ENCODE measurements at regions not wholly inside any gene's neighbourhood (a gene's known extent, or its start where the extent isn't known, plus 50 kb on each side); places are given as distances from the start of the nearest gene placed in this dataset.
"Not testable (repeated sequence)": the region's sequence is repeated elsewhere in the genome, so short reads cannot be mapped to it uniquely, and the experiment has no call there.

DNA sequence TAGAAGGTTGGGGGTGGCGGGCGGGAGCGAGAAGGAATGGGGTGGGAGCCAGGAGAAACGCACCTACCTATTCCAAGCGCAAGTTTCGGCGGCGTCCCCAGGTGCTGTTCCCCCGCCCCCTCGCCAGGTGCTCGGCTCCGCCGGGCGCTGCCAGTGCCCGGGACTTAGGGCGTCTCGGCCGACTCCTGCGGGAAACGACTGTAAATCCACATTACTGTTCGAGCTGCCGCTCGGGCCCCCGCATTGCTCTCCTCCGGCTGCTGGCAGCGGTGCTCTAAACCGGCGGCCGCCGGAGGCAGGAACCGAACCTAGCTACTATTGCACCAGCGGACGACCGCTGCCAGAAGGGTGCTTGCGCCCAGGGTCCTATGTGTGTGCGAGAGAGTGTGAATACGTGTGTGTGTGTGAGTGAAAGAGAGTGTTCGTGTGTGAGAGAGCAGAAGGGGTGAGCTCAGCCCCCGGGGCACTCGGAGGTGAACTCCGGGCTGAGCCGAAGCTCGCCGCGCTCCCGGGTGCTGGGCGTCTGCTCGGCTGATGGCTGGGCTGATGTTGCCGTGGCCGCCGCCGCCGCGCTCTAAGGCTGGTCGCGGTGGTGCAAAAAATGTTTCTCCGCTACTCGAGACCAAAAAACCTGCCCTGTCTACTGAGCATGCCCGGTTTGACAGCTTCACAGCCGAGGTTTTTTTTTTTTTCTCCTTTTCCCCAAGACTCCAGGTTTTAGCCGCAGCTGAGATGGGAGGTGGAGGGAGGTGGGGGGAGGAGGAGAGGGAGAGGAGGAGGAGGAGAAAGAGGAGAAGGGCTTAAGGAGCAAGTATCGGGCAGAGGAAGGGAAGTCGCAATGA is 115.7 kb upstream of the TEX13C start:
- no peak overlapping the region for H3K9ac ChIP-seq (ENCODE audit: low read length)
- H3K27me3 ChIP-seq (ENCODE audit: control insufficient read depth, insufficient read depth, low read length), result no peaks in the 10 kb centered on the region
- peak overlapping the region; percentile 47 for H3K4me3 ChIP-seq (ENCODE audit: low read length)
- H3K4me1 ChIP-seq (ENCODE audit: control insufficient read depth, insufficient read depth, low read length), result no peaks in the 10 kb centered on the region
- peak overlapping the region; percentile 61 for H3K27ac ChIP-seq (ENCODE audit: low read depth, low read length)
- no peaks in the 10 kb centered on the region for H3K36me3 ChIP-seq (ENCODE audit: control insufficient read depth, insufficient read depth, low read length)

DNA sequence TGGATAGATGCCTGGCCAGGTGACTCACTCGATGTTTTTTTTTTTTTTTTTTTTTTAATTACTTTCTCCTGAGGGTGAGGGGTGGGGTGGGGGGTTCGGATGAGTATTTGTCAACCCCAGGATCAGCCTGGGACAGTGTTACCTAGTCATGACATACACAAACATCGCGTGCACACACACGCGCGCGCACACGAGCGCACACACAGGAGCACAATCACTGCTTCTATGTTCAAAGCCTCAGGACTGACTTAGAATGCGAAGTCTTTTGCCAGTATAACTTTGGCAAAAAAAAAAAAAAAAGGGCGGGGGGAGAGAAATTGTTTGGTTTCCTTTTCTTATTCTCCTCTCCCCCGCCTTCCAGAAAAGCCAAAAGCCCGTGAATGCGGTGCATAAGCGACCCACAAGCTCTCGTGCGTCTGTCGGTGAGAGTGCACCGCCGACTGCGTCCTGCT is 115.0 kb upstream of the TEX13C start:
- H3K36me3 ChIP-seq (ENCODE audit: control insufficient read depth, insufficient read depth, low read length), result no peaks in the 10 kb centered on the region
- H3K9ac ChIP-seq (ENCODE audit: low read length), result no peak overlapping the region
- peak overlapping the region; percentile 19 for H3K4me3 ChIP-seq (ENCODE audit: low read length)
- no peaks in the 10 kb centered on the region for H3K4me1 ChIP-seq (ENCODE audit: control insufficient read depth, insufficient read depth, low read length)
- no peaks in the 10 kb centered on the region for H3K27me3 ChIP-seq (ENCODE audit: control insufficient read depth, insufficient read depth, low read length)
- H3K27ac ChIP-seq (ENCODE audit: low read depth, low read length), result peak overlapping the region; percentile 59

DNA sequence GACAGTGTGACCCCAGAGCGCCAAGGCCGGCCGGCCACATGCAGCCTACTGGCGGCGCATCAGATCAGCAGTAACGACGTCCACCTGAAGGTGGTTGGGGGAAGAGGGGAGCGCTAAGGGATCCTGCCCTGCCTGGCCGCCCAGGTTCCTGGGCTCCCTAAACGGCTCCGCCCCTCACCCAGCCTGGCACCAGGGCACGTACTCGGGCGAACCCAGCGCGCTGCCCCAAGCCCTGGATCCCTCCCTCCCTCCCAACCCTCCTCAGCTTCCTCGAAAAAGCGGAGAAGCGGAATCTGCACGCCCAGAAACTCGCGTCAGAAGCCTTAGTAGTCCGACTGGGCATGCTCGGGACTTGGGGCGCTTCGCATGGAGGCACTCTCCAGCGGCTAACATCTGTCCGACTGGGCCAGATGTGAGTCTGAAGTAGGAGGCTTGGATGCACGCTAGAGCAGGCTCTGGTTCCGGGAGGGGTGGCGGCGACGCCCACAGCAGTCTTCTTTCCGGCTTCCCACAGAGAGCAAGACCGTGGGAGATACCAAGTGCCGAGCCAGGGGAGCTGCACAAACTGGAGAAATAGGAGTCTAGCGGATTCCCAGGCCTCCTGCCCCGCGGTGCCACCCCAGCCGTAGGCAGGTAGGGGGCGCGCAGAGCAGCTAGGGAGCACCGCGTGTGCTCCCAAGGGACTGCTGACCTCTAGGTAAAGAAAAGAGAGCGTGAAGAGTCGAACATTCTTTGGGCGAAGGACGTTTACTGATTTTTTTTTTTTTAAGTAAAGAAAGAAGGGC is 114.3 kb upstream of the TEX13C start:
- Histone ChIP-seq H3K36me3 (ENCODE audit: control insufficient read depth, insufficient read depth, low read length) (no peaks in the 10 kb centered on the region), H3K27me3 (ENCODE audit: control insufficient read depth, insufficient read depth, low read length) (no peaks in the 10 kb centered on the region), H3K9ac (ENCODE audit: low read length) (no peak overlapping the region), H3K4me3 (ENCODE audit: low read length) (peak overlapping the region; percentile 19), H3K27ac (ENCODE audit: low read depth, low read length) (peak overlapping the region; percentile 82), H3K4me1 (ENCODE audit: control insufficient read depth, insufficient read depth, low read length) (no peaks in the 10 kb centered on the region)

DNA sequence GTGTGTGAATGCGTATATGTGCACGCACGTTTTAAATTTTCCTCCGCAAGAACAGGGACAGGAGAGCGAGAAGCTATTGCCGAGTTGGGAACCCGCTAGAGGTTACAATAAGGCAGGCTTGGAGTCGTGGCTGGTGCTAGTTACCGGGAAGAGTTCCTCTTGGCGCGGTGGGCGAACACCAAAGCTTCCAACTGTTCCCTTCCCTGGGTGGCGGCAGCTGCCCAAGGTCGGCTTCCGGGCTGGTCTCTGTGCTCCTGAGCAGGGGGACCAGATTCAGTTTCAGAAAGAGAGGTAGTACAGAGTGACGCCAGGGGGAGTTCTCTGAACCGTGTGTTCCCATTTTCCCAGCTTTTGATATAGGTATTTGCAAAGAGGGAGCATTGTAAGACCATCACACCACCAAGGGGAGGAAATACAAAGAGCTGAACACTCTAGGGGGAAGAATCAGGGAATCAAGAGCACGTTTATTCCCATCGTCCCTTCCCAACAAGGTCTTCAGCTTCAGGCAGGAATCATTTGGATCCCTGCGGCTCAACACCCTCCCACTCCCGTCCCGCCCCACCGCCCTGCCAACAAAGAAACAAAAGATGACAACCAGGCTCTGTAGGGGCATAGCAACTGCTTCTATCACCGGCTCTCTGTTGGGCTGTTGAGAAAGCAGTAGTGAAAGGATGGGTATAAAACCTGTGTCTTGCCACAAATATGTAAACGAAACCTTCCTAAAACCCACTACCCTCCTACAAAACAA is 113.6 kb upstream of the TEX13C start:
- H3K4me3 ChIP-seq (ENCODE audit: low read length), result peak overlapping the region; percentile 19
- H3K27ac ChIP-seq (ENCODE audit: low read depth, low read length), result peak overlapping the region; percentile 82
- H3K27me3 ChIP-seq (ENCODE audit: control insufficient read depth, insufficient read depth, low read length), result no peaks in the 10 kb centered on the region
- no peaks in the 10 kb centered on the region for H3K36me3 ChIP-seq (ENCODE audit: control insufficient read depth, insufficient read depth, low read length)
- H3K9ac ChIP-seq (ENCODE audit: low read length), result no peak overlapping the region
- H3K4me1 ChIP-seq (ENCODE audit: control insufficient read depth, insufficient read depth, low read length), result no peaks in the 10 kb centered on the region

DNA sequence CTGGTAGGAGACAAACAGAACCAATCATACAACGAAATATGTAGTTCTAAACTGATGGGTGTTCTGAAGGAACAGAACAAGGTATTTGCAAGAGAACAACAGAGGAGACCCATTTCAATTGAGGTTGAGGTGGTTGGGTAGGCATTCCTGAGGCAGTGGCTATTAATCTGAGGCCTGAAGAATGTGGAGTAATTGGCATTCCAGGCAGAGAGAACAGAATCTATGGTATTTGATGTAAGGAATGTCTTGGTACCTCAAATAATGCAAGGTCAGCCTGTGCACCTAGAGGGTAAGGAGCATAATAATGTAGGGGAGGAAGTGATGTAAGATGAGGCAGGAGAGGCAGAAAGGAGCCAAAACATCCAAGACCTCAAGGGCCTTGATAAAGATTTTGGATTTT is 109.5 kb upstream of the TEX13C start:
- Histone ChIP-seq H3K27me3 (ENCODE audit: control insufficient read depth, insufficient read depth, low read length) (no peaks in the 10 kb centered on the region), H3K9ac (ENCODE audit: low read length) (no peak overlapping the region), H3K27ac (ENCODE audit: low read depth, low read length) (no peak overlapping the region), H3K4me3 (ENCODE audit: low read length) (no peak overlapping the region), H3K36me3 (ENCODE audit: control insufficient read depth, insufficient read depth, low read length) (no peaks in the 10 kb centered on the region), H3K4me1 (ENCODE audit: control insufficient read depth, insufficient read depth, low read length) (no peaks in the 10 kb centered on the region)

DNA sequence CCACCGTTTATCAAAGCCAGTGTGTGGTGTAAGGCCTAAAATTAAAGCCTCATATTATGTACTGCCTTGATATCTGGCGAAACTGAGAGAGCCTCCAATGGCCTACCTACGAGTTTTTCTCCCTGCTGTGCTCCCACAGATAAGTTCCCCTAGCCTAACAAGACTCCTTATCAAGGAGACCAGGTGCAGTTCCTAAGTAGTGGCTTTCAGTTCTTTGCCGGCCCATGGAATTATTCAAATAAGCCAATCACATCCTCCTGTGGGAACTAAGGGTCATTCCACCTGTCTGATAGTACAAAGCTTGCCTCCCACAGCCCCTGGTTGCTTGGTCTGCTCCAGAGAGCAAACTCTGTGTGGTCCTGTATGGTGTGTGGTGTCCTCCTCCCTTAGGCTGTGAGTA is 99.8 kb upstream of the TEX13C start:
- Histone ChIP-seq H3K27me3 (ENCODE audit: control insufficient read depth, insufficient read depth, low read length) (no peaks in the 10 kb centered on the region), H3K36me3 (ENCODE audit: control insufficient read depth, insufficient read depth, low read length) (no peaks in the 10 kb centered on the region), H3K27ac (ENCODE audit: low read depth, low read length) (no peak overlapping the region), H3K9ac (ENCODE audit: low read length) (no peak overlapping the region), H3K4me3 (ENCODE audit: low read length) (no peak overlapping the region), H3K4me1 (ENCODE audit: control insufficient read depth, insufficient read depth, low read length) (no peaks in the 10 kb centered on the region)

DNA sequence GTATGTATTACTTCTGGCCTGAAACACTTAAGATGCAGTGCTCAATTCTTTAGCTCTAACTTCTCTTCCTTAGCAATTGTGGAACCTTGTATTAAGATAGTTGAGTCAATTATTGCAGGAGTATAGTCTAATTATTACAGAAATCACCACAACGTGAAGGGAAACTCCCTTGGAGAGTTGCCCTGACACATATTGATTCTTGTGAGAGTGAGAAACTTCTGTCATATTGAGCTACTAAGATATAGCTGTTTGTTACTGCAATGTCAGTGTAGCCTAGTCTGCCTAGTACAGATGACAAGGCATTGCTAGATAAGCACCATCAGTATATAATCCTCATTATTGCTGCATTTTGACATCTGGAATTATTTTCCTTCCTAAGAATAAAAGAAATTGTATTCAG is 82.7 kb upstream of the TEX13C start:
- Histone ChIP-seq H3K4me1 (ENCODE audit: control insufficient read depth, insufficient read depth, low read length) (no peaks in the 10 kb centered on the region), H3K9ac (ENCODE audit: low read length) (no peak overlapping the region), H3K36me3 (ENCODE audit: control insufficient read depth, insufficient read depth, low read length) (no peaks in the 10 kb centered on the region), H3K27me3 (ENCODE audit: control insufficient read depth, insufficient read depth, low read length) (no peaks in the 10 kb centered on the region), H3K4me3 (ENCODE audit: low read length) (no peak overlapping the region), H3K27ac (ENCODE audit: low read depth, low read length) (no peak overlapping the region)

DNA sequence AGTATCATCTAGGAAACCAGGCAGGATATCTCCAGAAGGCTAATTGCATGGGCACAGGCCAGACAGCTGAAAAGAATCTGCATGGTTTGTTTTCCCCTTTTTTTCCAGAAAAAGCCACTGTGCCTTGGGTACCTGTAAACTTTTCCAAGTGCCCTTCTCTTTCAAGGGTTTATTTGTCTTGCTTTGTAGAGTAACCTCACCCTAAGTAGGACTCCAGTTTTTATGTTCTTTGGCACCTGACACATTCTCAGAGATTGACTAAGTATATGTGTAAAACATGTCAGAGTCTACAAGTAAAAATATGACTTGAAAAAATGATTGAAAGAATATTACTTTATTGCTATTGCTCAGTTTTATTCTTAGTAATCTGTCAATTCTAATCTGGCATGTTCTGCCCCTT is 70.7 kb upstream of the TEX13C start:
- no peaks in the 10 kb centered on the region for H3K27me3 ChIP-seq (ENCODE audit: control insufficient read depth, insufficient read depth, low read length)
- H3K4me1 ChIP-seq (ENCODE audit: control insufficient read depth, insufficient read depth, low read length), result no peaks in the 10 kb centered on the region
- no peak overlapping the region for H3K9ac ChIP-seq (ENCODE audit: low read length)
- no peak overlapping the region for H3K27ac ChIP-seq (ENCODE audit: low read depth, low read length)
- no peaks in the 10 kb centered on the region for H3K36me3 ChIP-seq (ENCODE audit: control insufficient read depth, insufficient read depth, low read length)
- H3K4me3 ChIP-seq (ENCODE audit: low read length), result no peak overlapping the region

DNA sequence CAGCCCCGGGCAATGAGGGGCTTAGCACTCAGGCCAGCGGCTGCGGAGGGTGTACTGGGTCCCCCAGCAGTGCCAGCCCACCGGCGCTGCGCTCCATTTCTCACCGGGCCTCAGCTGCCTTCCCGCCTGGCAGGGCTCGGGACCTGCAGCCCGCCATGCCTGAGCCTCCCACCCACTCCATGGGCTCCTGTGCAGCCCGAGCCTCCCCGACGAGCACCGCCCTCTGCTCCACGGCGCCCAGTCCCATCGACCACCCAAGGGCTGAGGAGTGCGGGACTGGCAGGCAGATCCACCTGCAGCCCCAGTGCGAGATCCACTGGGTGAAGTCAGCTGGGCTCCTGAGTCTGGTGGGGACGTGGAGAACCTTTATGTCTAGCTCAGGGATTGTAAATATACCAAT is 63.9 kb upstream of the TEX13C start:
- not testable (repeated sequence) for H3K27ac ChIP-seq (ENCODE audit: low read depth, low read length); H3K27me3 ChIP-seq (ENCODE audit: control insufficient read depth, insufficient read depth, low read length); H3K4me1 ChIP-seq (ENCODE audit: control insufficient read depth, insufficient read depth, low read length); H3K36me3 ChIP-seq (ENCODE audit: control insufficient read depth, insufficient read depth, low read length); H3K9ac ChIP-seq (ENCODE audit: low read length); H3K4me3 ChIP-seq (ENCODE audit: low read length)

DNA sequence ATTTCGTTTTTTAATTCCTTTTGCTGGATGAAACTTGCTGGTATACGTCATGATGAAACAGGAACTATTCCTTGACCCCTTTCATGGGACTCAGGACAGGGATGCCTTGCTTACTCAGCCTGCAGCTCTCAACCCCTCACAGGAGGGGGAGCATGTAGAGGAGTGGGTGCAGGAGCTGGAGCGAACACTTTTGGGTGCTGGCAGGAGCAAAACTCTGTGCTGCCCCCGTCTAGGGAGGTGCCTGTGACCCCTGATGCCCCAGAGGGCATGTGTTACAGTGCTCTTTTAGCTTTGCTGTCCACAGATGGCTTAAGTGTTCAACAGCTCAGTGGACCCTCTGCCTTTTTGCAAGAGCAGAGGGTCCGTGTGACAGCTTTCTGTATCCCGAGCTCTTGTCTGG is 56.8 kb upstream of the TEX13C start:
- no peak overlapping the region for H3K27ac ChIP-seq (ENCODE audit: low read depth, low read length)
- H3K27me3 ChIP-seq (ENCODE audit: control insufficient read depth, insufficient read depth, low read length), result no peaks in the 10 kb centered on the region
- no peaks in the 10 kb centered on the region for H3K36me3 ChIP-seq (ENCODE audit: control insufficient read depth, insufficient read depth, low read length)
- no peaks in the 10 kb centered on the region for H3K4me1 ChIP-seq (ENCODE audit: control insufficient read depth, insufficient read depth, low read length)
- H3K4me3 ChIP-seq (ENCODE audit: low read length), result no peak overlapping the region
- no peak overlapping the region for H3K9ac ChIP-seq (ENCODE audit: low read length)

DNA sequence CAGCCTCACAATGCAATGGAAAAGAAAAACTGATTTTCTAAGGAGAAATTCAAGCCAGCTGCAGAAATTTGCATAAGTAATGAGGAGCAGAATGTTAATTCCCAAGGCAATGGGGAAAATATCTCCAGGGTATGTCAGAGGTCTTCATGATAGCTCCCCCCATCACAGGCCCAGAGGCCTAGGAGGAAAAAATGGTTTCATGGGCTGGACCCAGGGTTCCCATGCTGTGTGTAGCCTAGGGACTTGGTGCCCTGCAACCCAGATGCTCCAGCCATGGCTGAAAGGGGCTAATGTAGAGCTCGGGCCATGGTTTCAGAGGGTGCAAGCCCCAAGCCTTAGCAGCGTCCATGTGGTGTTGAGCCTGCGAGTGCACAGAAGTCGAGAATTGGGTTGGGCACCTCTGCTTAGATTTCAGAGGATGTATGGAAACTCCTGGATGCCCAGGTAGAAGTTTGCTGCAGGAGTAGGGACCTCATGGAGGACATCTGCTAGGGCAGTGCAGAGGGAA is 53.5 kb upstream of the TEX13C start:
- Histone ChIP-seq H3K4me1 (ENCODE audit: control insufficient read depth, insufficient read depth, low read length) (no peaks in the 10 kb centered on the region), H3K27me3 (ENCODE audit: control insufficient read depth, insufficient read depth, low read length) (no peaks in the 10 kb centered on the region), H3K4me3 (ENCODE audit: low read length) (no peak overlapping the region), H3K36me3 (ENCODE audit: control insufficient read depth, insufficient read depth, low read length) (no peaks in the 10 kb centered on the region), H3K27ac (ENCODE audit: low read depth, low read length) (no peak overlapping the region), H3K9ac (ENCODE audit: low read length) (no peak overlapping the region)
